ENCODE measurements at regions not wholly inside any gene's neighbourhood (a gene's known extent, or its start where the extent isn't known, plus 50 kb on each side); places are given as distances from the start of the nearest gene placed in this dataset.
"Not testable (repeated sequence)": the region's sequence is repeated elsewhere in the genome, so short reads cannot be mapped to it uniquely, and the experiment has no call there.

DNA sequence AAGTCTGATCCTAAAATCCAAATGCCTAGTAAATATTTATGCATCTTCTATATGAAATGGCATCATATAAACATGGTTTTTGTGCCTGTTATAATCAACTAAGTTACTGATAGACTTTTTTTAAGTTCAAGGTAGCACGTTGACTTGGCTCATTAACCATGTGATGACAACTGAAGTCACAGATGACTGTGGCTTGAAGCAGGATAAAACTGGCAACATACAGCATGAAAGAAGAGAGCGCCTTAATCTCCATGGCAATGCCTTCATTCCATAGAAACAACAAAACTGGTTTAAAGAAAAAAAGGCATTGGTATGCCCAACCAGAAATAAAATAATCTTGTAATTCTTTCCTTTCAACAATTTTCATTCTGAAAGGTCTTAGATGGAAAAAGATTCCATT lies 188.9 kb upstream of the CDK1 start:
- no peaks in the 10 kb centered on the region for H3K4me1 ChIP-seq (replicated peaks in 1 of 2)
- no peak overlapping the region for H3K27ac ChIP-seq
- H3K36me3 ChIP-seq (replicated peaks in 1 of 2) = no peaks in the 10 kb centered on the region
- DNase-seq = no peak
- H3K4me3 ChIP-seq = no peak overlapping the region
- 69 to 80% (median 78%) methylated on average over 2 of the region's 2 CpGs for WGBS, 4 donors
- TF ChIP-seq, protein P1, sequence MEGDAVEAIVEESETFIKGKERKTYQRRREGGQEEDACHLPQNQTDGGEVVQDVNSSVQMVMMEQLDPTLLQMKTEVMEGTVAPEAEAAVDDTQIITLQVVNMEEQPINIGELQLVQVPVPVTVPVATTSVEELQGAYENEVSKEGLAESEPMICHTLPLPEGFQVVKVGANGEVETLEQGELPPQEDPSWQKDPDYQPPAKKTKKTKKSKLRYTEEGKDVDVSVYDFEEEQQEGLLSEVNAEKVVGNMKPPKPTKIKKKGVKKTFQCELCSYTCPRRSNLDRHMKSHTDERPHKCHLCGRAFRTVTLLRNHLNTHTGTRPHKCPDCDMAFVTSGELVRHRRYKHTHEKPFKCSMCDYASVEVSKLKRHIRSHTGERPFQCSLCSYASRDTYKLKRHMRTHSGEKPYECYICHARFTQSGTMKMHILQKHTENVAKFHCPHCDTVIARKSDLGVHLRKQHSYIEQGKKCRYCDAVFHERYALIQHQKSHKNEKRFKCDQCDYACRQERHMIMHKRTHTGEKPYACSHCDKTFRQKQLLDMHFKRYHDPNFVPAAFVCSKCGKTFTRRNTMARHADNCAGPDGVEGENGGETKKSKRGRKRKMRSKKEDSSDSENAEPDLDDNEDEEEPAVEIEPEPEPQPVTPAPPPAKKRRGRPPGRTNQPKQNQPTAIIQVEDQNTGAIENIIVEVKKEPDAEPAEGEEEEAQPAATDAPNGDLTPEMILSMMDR (IDR thresholded peaks at IDR 0.05) = no peak
- TF ChIP-seq POLR2A (IDR thresholded peaks at IDR 0.05) = no peak
- no peaks in the 10 kb centered on the region for H3K27me3 ChIP-seq
- H3K9me3 ChIP-seq (replicated peaks in 1 of 3) = no peaks in the 10 kb centered on the region
- intact Hi-C loops (cut with DNase I) = no loop called here

DNA sequence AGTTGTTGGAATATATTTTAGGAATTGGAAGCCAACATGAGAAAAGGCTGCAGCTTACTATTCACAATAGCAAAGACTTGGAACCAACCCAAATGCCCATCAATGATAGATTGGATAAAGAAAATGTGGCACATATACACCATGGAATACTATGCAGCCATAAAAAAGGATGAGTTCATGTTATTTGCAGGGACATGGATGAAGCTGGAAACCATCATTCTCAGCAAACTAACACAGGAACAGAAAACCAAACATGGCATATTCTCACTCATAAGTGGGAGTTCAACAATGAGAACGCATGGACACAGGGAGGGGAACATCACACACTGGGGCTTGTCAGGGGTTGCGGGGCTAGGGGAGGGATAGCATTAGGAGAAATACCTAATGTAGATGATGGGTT lies 192.1 kb upstream of the ANK3 start:
- 83 to 100% (median 90%) methylated on average over 2 of the region's 2 CpGs for WGBS, 4 donors
- H3K27me3 ChIP-seq = not testable (repeated sequence)

DNA sequence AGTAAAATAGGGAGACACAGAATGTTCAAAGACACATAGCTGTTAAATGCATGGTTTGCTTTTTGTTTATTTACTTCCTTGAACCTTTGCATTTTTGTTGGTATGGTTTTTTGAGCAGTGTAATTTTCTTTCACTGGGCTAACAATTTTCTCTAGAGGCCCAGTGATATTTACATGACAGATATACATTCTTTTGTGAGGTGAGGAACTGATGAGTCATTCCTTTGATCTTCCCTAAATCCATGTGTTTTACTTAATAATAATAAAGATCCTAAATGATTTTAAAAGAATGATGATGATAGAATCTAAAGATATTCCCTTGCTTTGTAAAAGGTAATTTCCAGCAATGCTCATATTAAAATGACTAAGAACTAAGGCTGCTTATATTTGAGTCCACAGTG lies 188.5 kb upstream of the ANK3 start:
- Histone ChIP-seq H3K4me1 (replicated peaks in 1 of 2) (peaks cover 0 to 5% of the 10 kb centered on the region in 2 donors), H3K9me3 (replicated peaks in 1 of 3) (no peaks in the 10 kb centered on the region), H3K27ac (no peak overlapping the region), H3K4me3 (no peak overlapping the region), H3K36me3 (replicated peaks in 1 of 2) (no peaks in the 10 kb centered on the region), H3K27me3 (no peaks in the 10 kb centered on the region)
- DNase-seq = no peak
- TF ChIP-seq, protein P1 (IDR thresholded peaks at IDR 0.05) = no peak
- intact Hi-C loops (cut with DNase I) = no loop called here

More for the DNA sequence above, 192.1 kb upstream of the ANK3 start:
- intact Hi-C loops (cut with DNase I); H3K4me1 ChIP-seq (replicated peaks in 1 of 2); H3K4me3 ChIP-seq; H3K9me3 ChIP-seq (replicated peaks in 1 of 3); H3K36me3 ChIP-seq (replicated peaks in 1 of 2); H3K27ac ChIP-seq; DNase-seq: not testable (repeated sequence)

DNA sequence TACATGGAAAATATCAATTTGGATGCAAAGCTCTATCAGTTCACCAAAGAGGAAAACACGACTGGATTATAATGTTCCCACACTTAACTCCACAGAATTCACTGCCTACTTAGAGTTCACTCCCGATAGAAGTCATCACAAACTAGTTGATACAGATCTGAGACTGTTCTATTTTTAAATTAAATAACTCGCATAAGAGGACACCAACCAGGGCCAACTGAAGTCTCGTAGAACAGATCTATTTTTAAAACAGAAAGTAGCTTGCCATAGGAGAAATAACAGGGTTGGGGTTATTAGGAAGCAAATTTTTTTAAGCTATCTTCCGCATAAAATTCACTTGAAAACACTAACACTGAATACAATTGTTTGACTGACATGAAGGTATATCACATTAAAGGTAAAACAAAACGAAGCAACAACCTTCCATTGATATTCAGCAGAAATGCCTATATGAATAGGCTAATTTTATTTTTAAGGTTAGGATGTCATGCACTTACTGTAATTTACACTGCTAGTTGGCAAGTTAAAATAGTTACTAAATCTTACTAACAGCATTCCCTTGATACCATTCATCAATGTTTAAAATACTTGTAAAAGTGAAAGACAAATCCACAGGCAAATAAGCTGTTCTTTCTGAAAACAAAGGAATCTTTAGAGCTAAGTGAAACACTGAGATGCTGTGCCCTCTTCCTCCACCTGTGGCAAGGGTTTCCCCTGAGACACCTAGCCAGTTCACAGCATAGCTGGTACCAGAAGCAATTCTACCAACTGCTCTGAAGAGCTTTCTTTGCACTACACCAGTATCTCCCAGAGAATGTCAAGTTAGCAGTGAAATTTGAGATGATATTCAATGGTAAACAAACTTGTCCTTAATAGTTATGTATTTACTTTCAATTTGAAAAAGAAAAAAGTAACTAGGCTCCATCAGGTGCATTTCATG lies 186.7 kb upstream of the ANK3 start:
- intact Hi-C loops (cut with DNase I) = no loop called here
- 25 to 34% (median 28%) methylated on average over 6 of the region's 6 CpGs for WGBS, 4 donors

More for the DNA sequence above, 186.7 kb upstream of the ANK3 start:
- Histone ChIP-seq H3K27ac (no peak overlapping the region), H3K4me3 (peak overlapping the region in 1 of 4 donors; percentile 5), H3K9me3 (replicated peaks in 1 of 3) (no peaks in the 10 kb centered on the region), H3K36me3 (replicated peaks in 1 of 2) (no peaks in the 10 kb centered on the region), H3K27me3 (no peaks in the 10 kb centered on the region), H3K4me1 (replicated peaks in 1 of 2) (peaks cover 5 to 6% of the 10 kb centered on the region in 2 donors)
- DNase-seq = no peak
- TF ChIP-seq, protein P1 (IDR thresholded peaks at IDR 0.05) = no peak
- TF ChIP-seq POLR2A (IDR thresholded peaks at IDR 0.05) = no peak

Measured in adrenal gland (tissue), 9 donors.